Ishikawa (cell line): ENCODE measurements at regions not wholly inside any gene's neighbourhood (a gene's known extent, or its start where the extent isn't known, plus 50 kb on each side); places are given as distances from the start of the nearest gene placed in this dataset.

Experiments used
- CEBPB ChIP-seq: IDR thresholded peaks from 2 replicates; pipeline ENCODE4 v1.6.1; 2012
- CREB1 ChIP-seq: IDR thresholded peaks from 2 replicates; pipeline ENCODE4 v1.6.1; 2012; ENCODE audit warnings: low read depth
- EGR1 ChIP-seq: IDR thresholded peaks from 2 replicates; pipeline ENCODE4 v1.6.1; 2012
- EP300 ChIP-seq: IDR thresholded peaks from 2 replicates; pipeline ENCODE4 v1.6.1; 2012; ENCODE audit warnings: borderline replicate concordance
- FOXM1 ChIP-seq: IDR thresholded peaks from 2 replicates; pipeline ENCODE4 v1.6.1; 2012; ENCODE audit warnings: low read depth, borderline replicate concordance
- MAX ChIP-seq: IDR thresholded peaks from 2 replicates; pipeline ENCODE4 v1.6.1; 2012
- NFIC ChIP-seq: IDR thresholded peaks from 2 replicates; pipeline ENCODE4 v1.6.1; 2012
- RAD21 ChIP-seq: IDR thresholded peaks from 2 replicates; pipeline ENCODE4 v1.6.1; 2012; ENCODE audit warnings: low read depth
- REST ChIP-seq: IDR thresholded peaks from 2 replicates; pipeline ENCODE4 v1.6.1; 2012; ENCODE audit warnings: low read depth, mild to moderate bottlenecking
- TAF1 ChIP-seq: IDR thresholded peaks from 2 replicates; pipeline ENCODE4 v1.6.1; 2012; ENCODE audit warnings: low read depth, mild to moderate bottlenecking
- TCF12 ChIP-seq: IDR thresholded peaks from 2 replicates; pipeline ENCODE4 v1.6.1; 2012; ENCODE audit warnings: low read depth
- TEAD4 ChIP-seq: IDR thresholded peaks from 2 replicates; pipeline ENCODE4 v1.6.1; 2012
- USF1 ChIP-seq: IDR thresholded peaks from 2 replicates; pipeline ENCODE4 v1.6.1; 2012
- YY1 ChIP-seq: IDR thresholded peaks from 2 replicates; pipeline ENCODE4 v1.6.1; 2012; ENCODE audit warnings: low read depth
- ZBTB7A ChIP-seq: IDR thresholded peaks from 2 replicates; pipeline ENCODE4 v1.6.1; 2012; ENCODE audit warnings: low read depth

GRCh38 chr9:110099236-110100095, 108.5 kb downstream of the C9orf152 start:
- TF ChIP-seq ZBTB7A (no peak), RAD21 (no peak), FOXM1 (no peak), YY1 (no peak), REST (no peak)

- TF ChIP-seq FOXM1, result no peak
- no peak for TF ChIP-seq MAX
- TF ChIP-seq REST, result no peak
- TF ChIP-seq YY1, result no peak
- TF ChIP-seq TCF12, result no peak
- no peak for TF ChIP-seq EP300
Measured at GRCh38 chr9:110101531-110102161, 106.3 kb downstream of the C9orf152 start.

GRCh38 chr9:110103257-110103656, 104.7 kb downstream of the C9orf152 start:
- TF ChIP-seq FOXM1, result no peak
- TF ChIP-seq ZBTB7A, result no peak
- TF ChIP-seq MAX, result no peak
- TF ChIP-seq REST, result no peak
- TF ChIP-seq RAD21, result no peak
- TF ChIP-seq TAF1, result no peak
- no peak for TF ChIP-seq NFIC
- no peak for TF ChIP-seq TEAD4
- TF ChIP-seq EGR1, result no peak
- no peak for TF ChIP-seq EP300
- no peak for TF ChIP-seq TCF12
- no peak for TF ChIP-seq CREB1
- no peak for TF ChIP-seq USF1
- no peak for TF ChIP-seq CEBPB
- no peak for TF ChIP-seq YY1

DNA sequence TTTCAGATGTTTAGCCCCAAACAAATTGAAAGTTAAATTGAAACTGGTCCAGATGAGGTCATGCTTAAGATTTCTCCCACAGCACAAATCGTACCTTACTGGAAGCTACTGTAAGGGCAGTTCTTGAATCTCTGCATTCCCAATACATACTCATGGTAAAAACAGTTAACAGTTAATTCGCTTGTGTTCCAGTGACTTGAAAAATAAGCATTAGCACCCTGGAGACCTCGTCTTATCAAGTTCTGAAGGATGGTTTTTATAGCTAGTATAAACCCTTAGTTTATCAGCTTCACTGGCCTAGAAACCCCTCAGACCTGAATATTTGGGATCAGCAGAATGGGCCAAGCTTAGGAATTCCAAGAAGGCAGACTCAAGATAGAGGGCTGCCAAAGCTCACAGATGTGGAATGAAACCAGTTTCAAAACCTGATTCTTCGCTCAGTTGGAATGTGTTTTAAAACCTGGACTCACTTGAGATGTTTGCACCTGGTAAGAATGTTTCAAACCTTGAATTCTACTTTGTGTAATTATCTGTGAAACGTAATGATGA, 103.6 kb downstream of the C9orf152 start:
- TF ChIP-seq REST, result no peak
- no peak for TF ChIP-seq YY1
- TF ChIP-seq EGR1, result no peak
- TF ChIP-seq USF1, result no peak
- TF ChIP-seq TAF1, result no peak
- no peak for TF ChIP-seq NFIC
- no peak for TF ChIP-seq CEBPB
- no peak for TF ChIP-seq EP300
- no peak for TF ChIP-seq MAX
- TF ChIP-seq RAD21, result no peak
